BJ (cell line): ENCODE measurements at regions not wholly inside any gene's neighbourhood (a gene's known extent, or its start where the extent isn't known, plus 50 kb on each side); places are given as distances from the start of the nearest gene placed in this dataset.

ENCODE experiments used
- CTCF ChIA-PET: fragments of 350-600 bp; formaldehyde crosslinking; extraction: SDS; loops from one replicate; lab custom pipeline; 2021; ENCODE audit warnings: antibody characterized with exemption, inconsistent platforms; lab: Yijun Ruan, JAX
- POLR2A ChIA-PET: fragments of 300-600 bp; sonication (Branson Sonifier 250); formaldehyde crosslinking; extraction: SDS; loops from one replicate; lab custom pipeline; 2021; ENCODE audit warnings: antibody characterized with exemption; lab: Charles Lee
- DNase-seq: peaks from one replicate; pipeline ENCODE4 v3.0.0-alpha.2; 2011; ENCODE audit warnings: low read depth
- H3K27me3 ChIP-seq: 2 replicates; pipeline ENCODE4 v1.6.0; 2011; ENCODE audit warnings: low read length; ENCODE audit not compliant: control insufficient read depth, insufficient read depth
- H3K36me3 ChIP-seq: 2 replicates; pipeline ENCODE4 v1.5.1; 2011; ENCODE audit warnings: low read length; ENCODE audit not compliant: control insufficient read depth, insufficient read depth
- H3K4me3 ChIP-seq: 2 replicates; pipeline ENCODE4 v1.5.1; 2011; ENCODE audit warnings: low read depth, mild to moderate bottlenecking, control low read depth, low read length
- CTCF ChIP-seq: IDR thresholded peaks from 2 replicates; pipeline ENCODE4 v1.5.1; 2011; ENCODE audit warnings: low read depth, mild to moderate bottlenecking, control low read depth, inconsistent platforms, low read length, moderate library complexity; ENCODE audit not compliant: insufficient read depth

GRCh38 chr2:8574196-8575037, 107.4 kb upstream of the ID2 start:
- POLR2A ChIA-PET, result no interaction called here
- no peak for DNase-seq
- no peak overlapping the region for H3K4me3 ChIP-seq
- H3K36me3 ChIP-seq, result no peaks in the 10 kb centered on the region
- CTCF ChIA-PET, result interaction anchor here (0.6 to 1.0 kb wide), 2 partner anchors 8 to 764 kb away, joined by 3 to 4 read pairs; no protein-coding TSS in a partner anchor
- peaks cover 4% of the 10 kb centered on the region for H3K27me3 ChIP-seq
- TF ChIP-seq CTCF, result no peak

- TF ChIP-seq CTCF, result no peak
- H3K4me3 ChIP-seq, result no peak overlapping the region
- ChIA-PET POLR2A (no interaction called here), CTCF (interaction anchor here (0.6 to 1.0 kb wide), 2 partner anchors 9 to 764 kb away, joined by 3 to 4 read pairs; no protein-coding TSS in a partner anchor)
- H3K27me3 ChIP-seq, result no peaks in the 10 kb centered on the region
- no peak for DNase-seq
- H3K36me3 ChIP-seq, result no peaks in the 10 kb centered on the region
Measured at GRCh38 chr2:8575038-8575833, 106.6 kb upstream of the ID2 start.

- no peak for DNase-seq
- Histone ChIP-seq H3K36me3 (no peaks in the 10 kb centered on the region), H3K4me3 (no peak overlapping the region), H3K27me3 (no peaks in the 10 kb centered on the region)
- POLR2A ChIA-PET, result no interaction called here
- no peak for TF ChIP-seq CTCF
- CTCF ChIA-PET, result no interaction called here
Measured at GRCh38 chr2:8575834-8576423, 105.9 kb upstream of the ID2 start.

- Histone ChIP-seq H3K4me3 (no peak overlapping the region), H3K36me3 (no peaks in the 10 kb centered on the region), H3K27me3 (no peaks in the 10 kb centered on the region)
- CTCF ChIA-PET, result no interaction called here
- DNase-seq, result no peak
- POLR2A ChIA-PET, result no interaction called here
- no peak for TF ChIP-seq CTCF
Measured at GRCh38 chr2:8576525-8577167, 105.2 kb upstream of the ID2 start.
